GM21526 (cell line): ENCODE measurements at regions not wholly inside any gene's neighbourhood (a gene's known extent, or its start where the extent isn't known, plus 50 kb on each side); places are given as distances from the start of the nearest gene placed in this dataset.
"Not testable (repeated sequence)": the region's sequence is repeated elsewhere in the genome, so short reads cannot be mapped to it uniquely, and the experiment has no call there.

Experiments used
- ATAC-seq: cut with Tn5 transposase; IDR thresholded peaks from one replicate; pipeline ENCODE4 v1.9.1; 2021; ENCODE audit warnings: moderate library complexity; ENCODE audit not compliant: unreplicated experiment, low FRiP score

GRCh38 chr1:60828944-60829343 lies 253.4 kb upstream of the NFIA start:
- ATAC-seq, result no peak

DNA sequence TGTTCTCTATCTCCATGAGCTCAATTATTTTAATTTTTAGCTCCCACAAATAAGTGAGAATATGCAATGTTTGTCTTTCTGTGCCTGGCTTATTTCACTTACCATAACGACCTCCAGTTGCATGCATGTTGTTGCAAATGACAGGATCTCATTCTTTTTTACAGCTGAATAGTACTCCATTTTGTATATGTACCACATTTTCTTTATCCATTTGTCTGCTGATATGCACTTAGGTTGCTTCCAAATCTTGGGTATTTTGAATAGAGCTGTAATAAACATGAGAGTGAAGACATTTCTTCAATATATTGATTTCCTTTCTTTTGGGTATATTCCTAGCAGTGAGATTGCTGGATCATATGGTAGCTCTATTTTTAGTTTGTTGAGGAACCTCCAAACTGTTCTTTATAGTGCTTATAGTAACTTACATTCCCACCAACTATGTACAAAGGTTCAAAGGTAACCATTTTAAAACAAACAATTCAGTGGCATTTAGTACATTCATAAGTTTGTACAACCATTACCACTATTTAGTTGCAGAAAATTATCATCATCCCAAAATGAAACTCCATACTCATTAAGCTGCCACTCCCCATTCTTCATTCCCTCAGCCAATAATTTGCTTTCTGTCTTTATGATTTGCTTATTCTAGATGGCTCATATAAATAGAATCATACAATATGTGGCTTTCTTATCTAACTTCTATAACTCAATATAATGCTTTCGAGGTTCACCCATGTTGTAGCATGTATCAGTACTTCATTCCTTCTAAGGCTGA lies 255.9 kb upstream of the NFIA start:
- ATAC-seq, result no peak

DNA sequence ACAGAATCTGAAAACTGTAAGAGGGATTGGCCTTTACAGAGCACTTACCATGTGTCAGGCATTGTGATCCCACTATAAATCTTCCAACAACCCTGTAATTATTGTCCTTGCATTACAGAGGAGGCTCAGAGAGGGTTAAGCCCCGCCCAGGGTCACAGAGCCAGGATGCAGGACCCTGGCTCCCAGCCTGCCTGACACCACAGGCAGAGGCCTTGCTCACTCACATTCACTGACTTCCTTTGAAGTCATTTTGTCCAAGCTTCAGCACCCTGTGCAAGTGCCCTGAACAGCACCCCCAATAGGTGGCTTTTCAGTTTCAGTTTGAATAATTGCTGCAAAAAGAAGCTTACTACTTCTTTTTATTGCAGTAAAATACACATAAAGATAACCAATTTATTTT lies 256.8 kb upstream of the NFIA start:
- ATAC-seq, result no peak

GRCh38 chr1:60823151-60823550 lies 259.2 kb upstream of the NFIA start:
- ATAC-seq, result no peak

DNA sequence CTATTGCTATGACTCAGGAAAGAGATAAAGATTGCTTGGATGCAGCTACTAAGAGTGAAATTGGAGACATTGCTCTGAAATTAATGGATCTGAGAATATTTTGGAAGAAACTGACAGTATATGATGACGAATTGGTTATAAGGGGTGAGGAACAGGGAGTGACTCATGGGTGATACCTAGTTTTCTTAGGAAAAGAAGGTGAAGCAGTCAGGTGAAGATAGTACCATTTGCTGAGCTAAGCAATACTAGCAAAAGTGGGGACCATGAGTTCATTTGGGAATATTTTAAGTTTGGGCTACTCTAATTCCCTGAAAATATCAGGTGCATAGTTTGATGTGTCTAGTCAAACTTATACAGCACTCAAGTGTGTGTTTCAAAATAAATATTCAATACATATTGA lies 260.1 kb upstream of the NFIA start:
- ATAC-seq, result no peak

DNA sequence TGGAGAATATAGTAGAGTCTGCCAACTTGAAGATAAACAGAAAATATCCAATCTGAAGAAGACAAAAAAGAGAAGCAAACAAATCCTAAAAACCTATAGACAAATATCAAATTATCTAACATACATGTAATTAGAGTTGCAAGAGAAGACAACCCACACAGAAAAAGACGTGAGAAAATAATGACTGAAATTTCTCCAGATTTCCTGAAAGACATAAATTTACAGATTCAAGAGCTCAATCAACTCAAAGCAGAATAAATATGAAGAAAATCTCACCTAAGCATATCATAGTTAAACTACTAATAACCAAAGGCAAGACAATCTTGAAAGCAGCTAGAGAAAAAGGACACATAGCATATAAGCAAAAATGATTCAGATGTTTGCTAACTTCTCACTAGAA lies 261.2 kb upstream of the NFIA start:
- ATAC-seq, result no peak

GRCh38 chr1:60818969-60819701 lies 263.2 kb upstream of the NFIA start:
- no peak for ATAC-seq

DNA sequence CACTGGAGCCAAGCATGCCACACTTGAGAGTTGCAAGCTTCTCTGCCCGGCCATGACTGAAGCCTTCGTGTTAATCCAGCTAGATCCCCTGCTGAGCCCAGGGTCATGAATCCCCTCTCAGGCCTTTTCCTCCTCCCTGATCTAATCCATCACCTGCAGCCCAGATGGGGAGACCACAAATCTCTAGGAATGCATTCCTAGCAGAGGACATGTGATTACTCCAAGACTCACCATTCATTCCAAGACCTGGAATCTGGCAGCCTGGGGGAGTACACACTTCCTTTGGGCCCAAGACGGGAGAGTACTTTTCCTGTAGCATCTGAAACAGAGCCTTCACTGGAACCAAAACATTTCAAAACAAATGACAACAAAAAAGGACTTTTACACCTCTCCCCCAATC lies 269.3 kb upstream of the NFIA start:
- ATAC-seq, result no peak

- ATAC-seq, result no peak
Observed at GRCh38 chr1:60809204-60809980, 273.0 kb upstream of the NFIA start.

DNA sequence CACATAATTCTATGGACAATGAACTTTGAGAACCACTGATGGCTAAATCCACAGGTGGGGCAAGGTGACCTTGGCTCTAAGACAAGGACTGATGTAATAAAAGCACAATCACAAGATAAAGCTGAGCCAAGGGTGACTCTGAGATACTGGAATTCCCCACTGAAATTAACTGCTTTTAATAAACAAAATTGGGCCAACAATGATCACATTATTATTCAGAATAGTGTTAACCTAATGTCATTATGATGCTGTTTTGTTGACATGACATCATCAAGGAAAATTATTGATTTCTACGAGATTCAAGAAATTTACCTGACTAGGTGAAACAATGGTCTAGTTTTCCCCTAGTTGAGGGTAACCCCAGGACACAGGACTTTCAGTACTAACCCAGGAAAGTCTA lies 273.7 kb upstream of the NFIA start:
- ATAC-seq, result no peak

- no peak for ATAC-seq
Observed at GRCh38 chr1:60802884-60803283, 279.5 kb upstream of the NFIA start.

DNA sequence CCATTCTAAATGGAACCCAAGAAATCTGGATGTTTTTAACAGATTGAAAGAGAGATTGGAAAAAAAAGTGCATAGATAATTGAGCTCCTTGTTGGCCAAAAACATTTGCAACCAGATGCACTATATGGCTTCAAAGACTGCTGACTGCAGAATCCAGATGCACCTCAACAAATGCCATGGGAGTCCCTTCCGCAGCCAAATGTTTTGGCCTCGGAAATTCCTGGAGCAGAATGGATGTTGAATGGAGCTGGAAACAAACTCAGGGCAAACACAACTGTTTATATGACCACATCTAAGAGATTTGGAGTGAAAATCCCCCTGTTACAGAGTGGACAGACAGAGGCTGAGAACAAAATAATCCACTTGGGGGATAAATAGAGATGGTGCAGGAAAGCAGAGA lies 285.0 kb upstream of the NFIA start:
- ATAC-seq, result no peak

DNA sequence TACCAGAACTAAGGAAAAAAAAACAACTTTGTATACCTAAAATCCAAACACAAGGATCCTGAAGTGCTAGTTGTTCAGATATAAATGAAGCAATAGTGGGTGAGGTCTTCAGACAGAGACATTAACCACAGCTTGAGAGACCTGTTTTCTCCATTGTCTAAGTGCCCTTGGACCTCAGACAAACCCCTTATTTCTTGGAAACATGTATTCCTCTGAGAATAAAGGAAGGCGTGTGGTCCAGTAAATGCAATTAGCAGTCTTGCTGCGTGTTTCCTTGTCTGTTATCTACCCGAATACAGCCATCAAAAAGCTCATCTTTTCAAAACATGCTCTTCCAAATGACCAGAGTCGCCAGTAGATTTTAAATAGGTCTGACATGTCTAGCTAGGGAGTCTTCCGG lies 291.1 kb upstream of the NFIA start:
- ATAC-seq, result no peak

DNA sequence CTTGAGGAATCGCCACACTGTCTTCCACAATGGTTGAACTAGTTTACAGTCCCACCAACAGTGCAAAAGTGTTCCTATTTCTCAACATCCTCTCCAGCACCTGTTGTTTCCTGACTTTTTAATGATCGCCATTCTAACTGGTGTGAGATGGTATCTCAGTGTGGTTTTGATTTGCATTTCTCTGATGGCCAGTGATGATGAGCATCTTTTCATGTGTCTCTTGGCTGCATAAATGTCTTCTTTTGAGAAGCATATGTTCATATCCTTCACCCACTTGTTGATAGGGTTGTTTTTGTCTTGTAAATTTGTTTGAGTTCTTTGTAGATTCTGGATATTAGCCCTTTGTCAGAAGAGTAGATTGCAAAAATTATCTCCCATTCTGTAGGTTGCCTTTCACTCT lies 309.3 kb upstream of the NFIA start:
- ATAC-seq, result not testable (repeated sequence)

- ATAC-seq, result no peak
Observed at GRCh38 chr1:60769082-60769481, 313.3 kb upstream of the NFIA start.

GRCh38 chr1:60765204-60765603 lies 317.2 kb upstream of the NFIA start:
- ATAC-seq, result no peak

DNA sequence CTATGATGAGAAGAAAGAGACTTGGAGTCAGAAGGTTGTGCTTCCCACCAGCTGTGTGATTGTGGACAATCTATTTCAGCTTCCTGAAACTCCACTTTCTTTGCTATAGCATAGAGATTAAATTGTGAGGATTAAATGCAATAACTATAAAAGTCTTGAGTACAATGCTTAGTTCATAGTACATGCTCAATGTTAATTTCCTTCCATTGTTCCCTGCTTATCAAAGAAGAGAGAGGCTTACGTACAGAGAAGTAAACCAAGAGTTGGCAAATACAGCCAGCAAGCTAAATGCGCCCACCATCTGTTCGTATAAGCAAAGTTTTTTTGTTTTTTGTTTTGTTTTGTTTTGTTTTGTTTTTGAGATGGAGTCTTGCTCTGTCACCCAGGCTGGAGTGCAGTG lies 317.9 kb upstream of the NFIA start:
- no peak for ATAC-seq

- no peak for ATAC-seq
Observed at GRCh38 chr1:60763741-60764140, 318.6 kb upstream of the NFIA start.

- no peak for ATAC-seq
Observed at GRCh38 chr1:60762911-60763310, 319.4 kb upstream of the NFIA start.

GRCh38 chr1:60762176-60762575 lies 320.2 kb upstream of the NFIA start:
- no peak for ATAC-seq

DNA sequence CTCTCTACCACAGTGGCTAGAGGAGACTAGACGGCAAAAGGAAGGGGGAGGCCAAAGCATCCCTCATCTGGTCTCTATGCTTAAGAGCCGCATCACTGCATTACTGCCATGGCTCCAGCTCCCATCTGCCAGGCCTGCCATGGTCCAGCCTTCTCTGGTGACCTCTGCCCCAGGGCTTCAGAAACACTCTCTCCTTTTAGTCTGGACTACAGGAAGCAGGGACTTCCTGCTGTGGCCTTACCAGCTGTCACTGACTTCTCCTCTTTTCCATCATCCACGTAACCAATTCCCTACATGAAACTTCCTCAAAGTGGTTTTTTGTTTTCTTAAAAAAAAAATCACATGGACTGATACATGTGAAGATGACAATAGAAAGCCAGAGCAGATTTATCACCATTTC lies 323.1 kb upstream of the NFIA start:
- ATAC-seq, result no peak
